ENCODE measurements at regions not wholly inside any gene's neighbourhood (a gene's known extent, or its start where the extent isn't known, plus 50 kb on each side); places are given as distances from the start of the nearest gene placed in this dataset.

- Histone ChIP-seq H3K9me3 (replicated peaks; ENCODE audit: control insufficient read depth, insufficient read depth, low read length) (no peaks in the 10 kb centered on the region), H2AFZ (ENCODE audit: control insufficient read depth, low read depth, low read length) (no peak overlapping the region), H3K4me3 (no peak overlapping the region), H3K79me2 (ENCODE audit: control insufficient read depth, insufficient read depth, low read length) (no peaks in the 10 kb centered on the region), H4K20me1 (ENCODE audit: control insufficient read depth, insufficient read depth) (no peaks in the 10 kb centered on the region), H3K27me3 (replicated peaks in 1 of 2; ENCODE audit: control insufficient read depth in 2 of 2, insufficient read depth in 2 of 2, low read length in 1 of 2) (no peaks in the 10 kb centered on the region), H3K4me2 (ENCODE audit: control insufficient read depth, insufficient read depth) (no peak overlapping the region), H3K4me1 (ENCODE audit: control insufficient read depth, insufficient read depth, low read length) (no peaks in the 10 kb centered on the region), H3K36me3 (ENCODE audit: control insufficient read depth in 2 of 2, insufficient read depth in 2 of 2, low read length in 1 of 2) (no peaks in the 10 kb centered on the region), H3K9ac (ENCODE audit: control insufficient read depth, insufficient read depth, low read length) (no peak overlapping the region), H3K27ac (ENCODE audit: control insufficient read depth, insufficient read depth) (no peak overlapping the region)
- intact Hi-C loops (cut with micrococcal nuclease; ENCODE audit: unreplicated experiment) (no loop called here), in situ Hi-C loops (cut with MboI) (no loop called here)
- ATAC-seq (no peak), FAIRE-seq (no peak), DNase-seq (ENCODE audit: low read depth, low spot score) (no peak)
- TF ChIP-seq BACH1 (IDR thresholded peaks at IDR 0.05; ENCODE audit: borderline replicate concordance) (no peak), NFYB (IDR thresholded peaks at IDR 0.05; ENCODE audit: insufficient read depth, low read depth, low read length) (no peak), CBX3 (IDR thresholded peaks at IDR 0.05; ENCODE audit: borderline replicate concordance, low read depth) (no peak), ZNF274 (IDR thresholded peaks at IDR 0.05; ENCODE audit: insufficient read depth, insufficient read length) (no peak), ESRRA (IDR thresholded peaks at IDR 0.05; ENCODE audit: low read length) (no peak), NR2F1 (conservative IDR thresholded peaks at IDR 0.05) (no peak), ZBTB40 (IDR thresholded peaks at IDR 0.05; ENCODE audit: borderline replicate concordance) (no peak)
- TF ChIP-seq, protein P1, sequence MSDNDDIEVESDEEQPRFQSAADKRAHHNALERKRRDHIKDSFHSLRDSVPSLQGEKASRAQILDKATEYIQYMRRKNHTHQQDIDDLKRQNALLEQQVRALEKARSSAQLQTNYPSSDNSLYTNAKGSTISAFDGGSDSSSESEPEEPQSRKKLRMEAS (IDR thresholded peaks at IDR 0.05; ENCODE audit: low read depth, low read length): no peak
- no TSS peak for BruUV-seq (replicated peaks)
- RAD21 ChIA-PET (ENCODE audit: unreplicated experiment): no interaction called here
- CTCF ChIA-PET: no interaction called here
- SMC1A ChIA-PET (ENCODE audit: uncharacterized antibody, unreplicated experiment): no interaction called here
- 39% methylated on average over 3 of the region's 3 CpGs for WGBS (ENCODE audit: insufficient coverage, insufficient replicate concordance, low lambda C conversion rate, missing lambda C conversion rate)
- POLR2A ChIA-PET: no interaction called here
Observed at GRCh38 chr10:8489232-8489631, 434.7 kb downstream of the GATA3 start.
